ENCODE measurements at regions not wholly inside any gene's neighbourhood (a gene's known extent, or its start where the extent isn't known, plus 50 kb on each side); places are given as distances from the start of the nearest gene placed in this dataset.
"Not testable (repeated sequence)": the region's sequence is repeated elsewhere in the genome, so short reads cannot be mapped to it uniquely, and the experiment has no call there.

- Mint-ChIP-seq H3K4me1 (no peaks in the 10 kb centered on the region), H3K36me3 (ENCODE audit: low read depth) (no peaks in the 10 kb centered on the region), H3K27me3 (peaks cover 48% of the 10 kb centered on the region), H3K4me3 (no peak overlapping the region), H3K27ac (no peak overlapping the region)
- no peaks in the 10 kb centered on the region for H3K9me3 ChIP-seq (ENCODE audit: control insufficient read depth, low read length, poor library complexity, severe bottlenecking)
- ATAC-seq (no peak), DNase-seq (no peak)
Measured at GRCh38 chr2:235414422-235414821, 79.4 kb upstream of the AGAP1 start.

DNA sequence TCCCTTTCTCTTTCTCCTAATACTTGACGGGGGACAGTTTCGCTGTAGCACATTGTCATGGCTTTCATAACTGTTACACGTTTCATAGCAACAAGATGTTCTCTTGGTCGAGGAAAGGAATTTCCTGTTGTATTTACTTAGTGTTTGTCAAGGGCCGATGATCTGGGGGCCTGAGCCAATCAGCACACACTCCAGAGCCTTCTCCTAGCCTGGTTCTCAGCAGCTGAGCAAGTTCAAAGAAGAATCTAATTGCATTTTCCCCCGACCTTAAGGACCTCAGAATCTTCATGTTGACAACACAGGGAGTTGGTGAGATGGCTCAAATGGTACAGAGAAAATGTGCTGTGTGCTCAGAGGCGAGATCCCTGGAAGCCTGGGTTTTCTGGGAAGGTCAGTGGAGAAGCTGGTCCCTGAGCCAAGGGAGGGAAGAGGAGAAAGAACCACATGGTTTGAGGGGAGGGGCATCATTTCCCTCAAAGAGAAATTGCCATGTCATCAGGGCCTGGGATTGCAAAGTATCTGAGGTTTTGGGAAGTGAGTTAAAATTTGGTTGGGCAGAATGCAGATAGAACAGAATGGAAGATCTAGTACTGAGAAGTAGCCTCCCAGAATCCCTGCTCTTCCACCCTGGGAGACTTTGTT, 76.9 kb upstream of the AGAP1 start:
- DNase-seq (no peak), ATAC-seq (no peak)
- no peak overlapping the region for H3K27ac Mint-ChIP-seq
- no peaks in the 10 kb centered on the region for H3K36me3 Mint-ChIP-seq (ENCODE audit: low read depth)
- no peaks in the 10 kb centered on the region for H3K4me1 Mint-ChIP-seq
- H3K9me3 ChIP-seq (ENCODE audit: control insufficient read depth, low read length, poor library complexity, severe bottlenecking): no peaks in the 10 kb centered on the region
- peaks cover 48% of the 10 kb centered on the region for H3K27me3 Mint-ChIP-seq
- no peak overlapping the region for H3K4me3 Mint-ChIP-seq

DNA sequence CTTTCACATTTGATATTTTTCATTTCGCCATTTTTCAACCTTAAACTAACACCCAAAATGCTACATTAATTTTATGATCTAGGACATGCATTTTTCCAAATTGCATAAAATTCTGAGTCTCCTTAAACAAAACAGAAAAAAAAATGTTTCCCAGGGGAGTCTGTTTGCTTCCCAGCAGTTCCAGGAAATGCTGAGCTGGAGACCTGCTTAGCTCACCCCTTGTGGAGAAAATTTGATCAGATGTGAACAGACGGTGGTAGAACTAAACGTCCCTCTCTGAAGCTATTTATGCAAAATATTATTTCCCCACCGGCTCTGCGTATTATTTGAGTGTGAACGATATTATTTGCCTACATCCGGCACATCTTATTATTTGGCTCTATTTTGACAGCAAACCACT, 74.9 kb upstream of the AGAP1 start:
- Mint-ChIP-seq H3K4me1 (no peaks in the 10 kb centered on the region), H3K27me3 (peaks cover 37% of the 10 kb centered on the region), H3K4me3 (no peak overlapping the region), H3K27ac (no peak overlapping the region), H3K36me3 (ENCODE audit: low read depth) (no peaks in the 10 kb centered on the region)
- no peak for DNase-seq
- H3K9me3 ChIP-seq (ENCODE audit: control insufficient read depth, low read length, poor library complexity, severe bottlenecking): no peaks in the 10 kb centered on the region
- ATAC-seq: no peak

- Mint-ChIP-seq H3K27me3 (peaks cover 29% of the 10 kb centered on the region), H3K4me1 (no peaks in the 10 kb centered on the region), H3K27ac (no peak overlapping the region), H3K36me3 (ENCODE audit: low read depth) (no peaks in the 10 kb centered on the region), H3K4me3 (no peak overlapping the region)
- no peak for DNase-seq
- no peaks in the 10 kb centered on the region for H3K9me3 ChIP-seq (ENCODE audit: control insufficient read depth, low read length, poor library complexity, severe bottlenecking)
- no peak for ATAC-seq
Measured at GRCh38 chr2:235419996-235420395, 73.8 kb upstream of the AGAP1 start.

- H3K9me3 ChIP-seq (ENCODE audit: control insufficient read depth, low read length, poor library complexity, severe bottlenecking): no peaks in the 10 kb centered on the region
- Mint-ChIP-seq H3K4me3 (no peak overlapping the region), H3K36me3 (ENCODE audit: low read depth) (no peaks in the 10 kb centered on the region), H3K27ac (no peak overlapping the region), H3K27me3 (peaks cover 19% of the 10 kb centered on the region), H3K4me1 (no peaks in the 10 kb centered on the region)
- ATAC-seq (no peak), DNase-seq (no peak)
Measured at GRCh38 chr2:235421618-235422017, 72.2 kb upstream of the AGAP1 start.

GRCh38 chr2:235430366-235431083, 63.3 kb upstream of the AGAP1 start:
- no peak for DNase-seq
- peaks cover 22% of the 10 kb centered on the region for H3K27me3 Mint-ChIP-seq
- H3K36me3 Mint-ChIP-seq (ENCODE audit: low read depth): no peaks in the 10 kb centered on the region
- no peaks in the 10 kb centered on the region for H3K4me1 Mint-ChIP-seq
- ATAC-seq: no peak
- peaks cover 2% of the 10 kb centered on the region for H3K9me3 ChIP-seq (ENCODE audit: control insufficient read depth, low read length, poor library complexity, severe bottlenecking)
- H3K27ac Mint-ChIP-seq: no peak overlapping the region
- no peak overlapping the region for H3K4me3 Mint-ChIP-seq

GRCh38 chr2:235432741-235433520, 60.9 kb upstream of the AGAP1 start:
- ATAC-seq (no peak), DNase-seq (no peak)
- Mint-ChIP-seq H3K4me3 (no peak overlapping the region), H3K27me3 (peaks cover 22% of the 10 kb centered on the region), H3K27ac (no peak overlapping the region), H3K36me3 (ENCODE audit: low read depth) (no peaks in the 10 kb centered on the region), H3K4me1 (no peaks in the 10 kb centered on the region)
- H3K9me3 ChIP-seq (ENCODE audit: control insufficient read depth, low read length, poor library complexity, severe bottlenecking): peaks cover 2% of the 10 kb centered on the region

DNA sequence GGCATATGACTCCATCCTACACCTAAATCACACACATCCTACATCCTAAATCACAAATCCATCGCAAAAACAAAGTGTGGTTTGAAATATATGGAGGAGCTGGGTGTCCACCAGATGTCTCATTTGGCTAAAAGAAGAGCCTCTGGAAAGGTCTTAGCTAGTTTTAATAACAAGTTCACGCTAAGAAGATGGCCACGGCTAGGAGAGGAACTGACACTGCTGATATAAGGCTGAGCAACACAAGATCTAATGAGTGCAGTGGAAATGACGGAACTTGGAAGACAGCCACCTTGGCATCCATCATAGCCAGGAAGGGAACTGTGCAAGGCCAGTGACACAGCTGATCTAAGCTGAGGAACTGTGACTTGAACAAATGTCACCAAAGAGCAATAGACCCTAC, 60.0 kb upstream of the AGAP1 start:
- peaks cover 20% of the 10 kb centered on the region for H3K27me3 Mint-ChIP-seq
- H3K27ac Mint-ChIP-seq: no peak overlapping the region
- H3K4me3 Mint-ChIP-seq: no peak overlapping the region
- no peaks in the 10 kb centered on the region for H3K4me1 Mint-ChIP-seq
- H3K9me3 ChIP-seq (ENCODE audit: control insufficient read depth, low read length, poor library complexity, severe bottlenecking): peaks cover 2% of the 10 kb centered on the region
- no peaks in the 10 kb centered on the region for H3K36me3 Mint-ChIP-seq (ENCODE audit: low read depth)
- ATAC-seq (no peak), DNase-seq (no peak)

DNA sequence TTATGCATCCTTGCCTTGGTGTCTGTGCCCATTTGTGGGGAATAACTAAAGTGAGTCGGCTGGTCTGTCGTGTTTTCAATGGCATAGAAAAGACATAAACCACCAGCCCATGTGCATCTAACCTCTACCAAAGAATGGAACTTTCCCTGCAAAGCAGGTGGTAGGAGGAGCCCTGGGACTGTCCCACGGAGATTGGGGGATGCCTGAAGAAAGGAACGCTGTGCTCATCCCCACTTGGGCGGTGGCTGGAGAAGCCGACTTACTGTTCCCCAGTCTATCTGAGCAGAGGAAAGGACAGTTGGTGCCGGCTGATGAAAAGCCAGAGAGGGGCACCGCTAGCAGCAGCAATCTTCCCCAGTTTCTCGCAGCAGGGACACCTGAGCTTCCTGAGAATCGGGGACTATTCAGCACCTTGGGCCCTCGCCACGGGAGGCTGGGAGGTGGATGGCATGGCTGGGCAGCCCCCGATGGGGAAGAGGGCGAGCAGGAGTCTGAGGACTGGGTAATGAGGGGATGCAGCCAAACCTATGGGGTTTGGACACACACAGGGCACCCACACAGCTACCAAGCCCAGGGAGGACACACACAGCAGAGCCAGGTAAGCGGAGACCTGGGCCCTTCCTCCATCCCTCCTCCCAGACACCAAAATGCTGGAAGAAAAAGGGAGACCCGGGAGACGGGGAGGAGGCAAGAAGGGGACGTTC, 53.7 kb upstream of the AGAP1 start:
- DNase-seq (no peak), ATAC-seq (no peak)
- H3K9me3 ChIP-seq (ENCODE audit: control insufficient read depth, low read length, poor library complexity, severe bottlenecking): no peaks in the 10 kb centered on the region
- Mint-ChIP-seq H3K4me1 (peaks cover 3% of the 10 kb centered on the region), H3K27me3 (peaks cover 16% of the 10 kb centered on the region), H3K27ac (no peak overlapping the region), H3K4me3 (no peak overlapping the region), H3K36me3 (ENCODE audit: low read depth) (no peaks in the 10 kb centered on the region)

- H3K36me3 Mint-ChIP-seq (ENCODE audit: low read depth); H3K27ac Mint-ChIP-seq; DNase-seq; ATAC-seq; H3K9me3 ChIP-seq (ENCODE audit: control insufficient read depth, low read length, poor library complexity, severe bottlenecking); H3K4me3 Mint-ChIP-seq; H3K4me1 Mint-ChIP-seq: not testable (repeated sequence)
- H3K27me3 Mint-ChIP-seq: peaks cover 18% of the 10 kb centered on the region
Measured at GRCh38 chr2:235443580-235443979, 50.3 kb upstream of the AGAP1 start.
